ENCODE measurements at regions not wholly inside any gene's neighbourhood (a gene's known extent, or its start where the extent isn't known, plus 50 kb on each side); places are given as distances from the start of the nearest gene placed in this dataset.

DNA sequence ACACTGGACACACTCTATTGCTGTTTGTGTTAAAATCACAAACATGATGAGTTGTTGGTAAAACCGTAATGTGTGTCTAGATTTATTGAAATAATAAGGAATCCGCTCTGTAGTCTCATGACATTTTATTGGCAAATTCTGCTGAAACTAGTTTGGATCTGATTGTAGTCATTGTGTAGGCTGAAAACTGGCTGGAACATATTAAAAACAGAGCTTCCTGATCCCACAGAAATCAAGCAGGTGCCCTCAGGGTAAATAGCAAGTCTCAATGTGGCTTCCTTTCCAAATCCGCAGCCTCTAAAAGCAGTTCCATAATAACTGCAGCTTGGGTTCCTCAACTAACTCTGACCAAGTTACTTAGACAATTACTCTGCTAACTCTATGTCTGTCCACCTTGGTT is 427.5 kb upstream of the KIF2A start:
- TF ChIP-seq, protein P1, sequence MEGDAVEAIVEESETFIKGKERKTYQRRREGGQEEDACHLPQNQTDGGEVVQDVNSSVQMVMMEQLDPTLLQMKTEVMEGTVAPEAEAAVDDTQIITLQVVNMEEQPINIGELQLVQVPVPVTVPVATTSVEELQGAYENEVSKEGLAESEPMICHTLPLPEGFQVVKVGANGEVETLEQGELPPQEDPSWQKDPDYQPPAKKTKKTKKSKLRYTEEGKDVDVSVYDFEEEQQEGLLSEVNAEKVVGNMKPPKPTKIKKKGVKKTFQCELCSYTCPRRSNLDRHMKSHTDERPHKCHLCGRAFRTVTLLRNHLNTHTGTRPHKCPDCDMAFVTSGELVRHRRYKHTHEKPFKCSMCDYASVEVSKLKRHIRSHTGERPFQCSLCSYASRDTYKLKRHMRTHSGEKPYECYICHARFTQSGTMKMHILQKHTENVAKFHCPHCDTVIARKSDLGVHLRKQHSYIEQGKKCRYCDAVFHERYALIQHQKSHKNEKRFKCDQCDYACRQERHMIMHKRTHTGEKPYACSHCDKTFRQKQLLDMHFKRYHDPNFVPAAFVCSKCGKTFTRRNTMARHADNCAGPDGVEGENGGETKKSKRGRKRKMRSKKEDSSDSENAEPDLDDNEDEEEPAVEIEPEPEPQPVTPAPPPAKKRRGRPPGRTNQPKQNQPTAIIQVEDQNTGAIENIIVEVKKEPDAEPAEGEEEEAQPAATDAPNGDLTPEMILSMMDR (IDR thresholded peaks at IDR 0.05), result no peak
- TF ChIP-seq POLR2A (IDR thresholded peaks at IDR 0.05), result no peak

Data from testis (tissue), 2 donors.